ENCODE measurements at regions not wholly inside any gene's neighbourhood (a gene's known extent, or its start where the extent isn't known, plus 50 kb on each side); places are given as distances from the start of the nearest gene placed in this dataset.

DNA sequence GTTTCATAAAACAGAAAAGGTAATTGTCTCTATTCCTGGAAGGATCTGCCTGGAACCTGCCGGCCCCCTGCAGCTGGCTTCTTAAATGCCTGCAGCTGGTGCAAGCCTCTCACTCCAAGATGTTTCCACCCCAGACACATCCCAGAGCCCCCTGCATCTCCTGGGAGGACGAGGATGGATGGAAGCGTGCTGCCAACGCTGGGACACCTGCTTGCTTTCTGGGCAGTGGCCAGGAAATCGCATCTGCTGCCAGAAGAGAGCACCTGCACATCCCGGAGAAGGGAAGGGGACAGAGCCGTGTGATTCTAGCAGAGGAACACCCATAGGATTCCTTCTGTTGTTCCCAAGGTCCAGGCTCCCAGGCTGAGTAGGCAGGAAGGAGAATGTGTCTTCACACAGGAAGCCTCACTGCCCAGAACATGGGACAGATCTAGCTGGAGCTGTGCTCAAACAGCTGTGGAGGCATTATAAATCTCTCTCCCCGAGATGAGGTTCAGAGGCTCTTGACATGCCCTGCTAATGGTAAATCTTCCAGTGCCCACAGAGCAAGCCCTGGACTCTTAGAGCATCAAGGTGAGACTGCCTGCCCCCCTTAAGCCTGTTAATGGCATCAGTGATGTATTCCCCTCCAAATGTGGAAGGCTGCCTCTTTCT, 138.8 kb upstream of the MAP1LC3B2 start:
- Mint-ChIP-seq H3K27ac (ENCODE audit: unreplicated experiment) (peak overlapping the region; percentile 45), H3K36me3 (ENCODE audit: unreplicated experiment) (no peaks in the 10 kb centered on the region), H3K9me3 (ENCODE audit: unreplicated experiment) (peaks cover 3% of the 10 kb centered on the region), H3K4me1 (ENCODE audit: low read depth, unreplicated experiment) (peaks cover 3% of the 10 kb centered on the region), H3K27me3 (ENCODE audit: unreplicated experiment) (peaks cover 3% of the 10 kb centered on the region), H3K4me3 (ENCODE audit: unreplicated experiment) (no peak overlapping the region)
- DNase-seq, result peak; percentile 47
- TF ChIP-seq, protein P1, sequence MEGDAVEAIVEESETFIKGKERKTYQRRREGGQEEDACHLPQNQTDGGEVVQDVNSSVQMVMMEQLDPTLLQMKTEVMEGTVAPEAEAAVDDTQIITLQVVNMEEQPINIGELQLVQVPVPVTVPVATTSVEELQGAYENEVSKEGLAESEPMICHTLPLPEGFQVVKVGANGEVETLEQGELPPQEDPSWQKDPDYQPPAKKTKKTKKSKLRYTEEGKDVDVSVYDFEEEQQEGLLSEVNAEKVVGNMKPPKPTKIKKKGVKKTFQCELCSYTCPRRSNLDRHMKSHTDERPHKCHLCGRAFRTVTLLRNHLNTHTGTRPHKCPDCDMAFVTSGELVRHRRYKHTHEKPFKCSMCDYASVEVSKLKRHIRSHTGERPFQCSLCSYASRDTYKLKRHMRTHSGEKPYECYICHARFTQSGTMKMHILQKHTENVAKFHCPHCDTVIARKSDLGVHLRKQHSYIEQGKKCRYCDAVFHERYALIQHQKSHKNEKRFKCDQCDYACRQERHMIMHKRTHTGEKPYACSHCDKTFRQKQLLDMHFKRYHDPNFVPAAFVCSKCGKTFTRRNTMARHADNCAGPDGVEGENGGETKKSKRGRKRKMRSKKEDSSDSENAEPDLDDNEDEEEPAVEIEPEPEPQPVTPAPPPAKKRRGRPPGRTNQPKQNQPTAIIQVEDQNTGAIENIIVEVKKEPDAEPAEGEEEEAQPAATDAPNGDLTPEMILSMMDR (IDR thresholded peaks at IDR 0.05; ENCODE audit: partially characterized antibody, unreplicated experiment), result no peak

DNA sequence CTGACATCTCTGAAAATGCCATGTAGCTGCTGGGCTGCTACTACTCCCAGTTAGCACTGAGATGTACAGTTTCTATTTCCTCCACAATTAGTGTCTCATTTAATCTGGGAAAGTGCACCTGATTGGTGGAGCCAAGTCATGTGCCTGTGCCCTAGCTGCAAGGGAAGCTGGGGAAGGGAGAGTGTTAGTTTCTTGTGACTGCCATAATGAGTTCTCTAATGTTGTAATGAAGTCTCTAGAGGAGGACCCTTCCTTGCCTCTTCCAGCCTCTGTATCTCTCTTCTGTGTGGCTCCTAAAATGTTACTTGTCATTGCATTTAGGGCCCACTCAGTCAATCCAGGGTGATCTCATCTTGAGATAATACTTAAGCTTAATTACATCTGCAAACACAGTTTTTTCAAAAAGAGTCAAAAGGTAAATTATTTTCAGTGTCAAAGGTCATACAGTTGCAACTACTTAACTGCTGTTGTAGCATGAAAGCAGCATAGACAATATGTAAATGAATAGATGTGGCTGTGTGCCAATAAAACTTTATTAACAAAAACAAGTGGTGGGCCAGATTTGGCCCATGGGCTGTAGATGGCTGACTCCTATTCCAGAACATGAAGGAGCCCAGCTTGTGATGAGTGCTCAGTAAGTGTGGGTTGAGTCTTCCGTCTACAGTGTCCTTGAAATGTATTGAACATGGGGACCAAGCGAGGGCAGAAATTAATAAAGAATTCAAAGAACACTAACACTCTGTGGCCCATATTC, 137.2 kb upstream of the MAP1LC3B2 start:
- no peak overlapping the region for H3K27ac Mint-ChIP-seq (ENCODE audit: unreplicated experiment)
- H3K4me3 Mint-ChIP-seq (ENCODE audit: unreplicated experiment), result no peak overlapping the region
- H3K9me3 Mint-ChIP-seq (ENCODE audit: unreplicated experiment), result peaks cover 5% of the 10 kb centered on the region
- H3K36me3 Mint-ChIP-seq (ENCODE audit: unreplicated experiment), result no peaks in the 10 kb centered on the region
- H3K27me3 Mint-ChIP-seq (ENCODE audit: unreplicated experiment), result peaks cover 3% of the 10 kb centered on the region
- TF ChIP-seq, protein P1 (IDR thresholded peaks at IDR 0.05; ENCODE audit: partially characterized antibody, unreplicated experiment), result no peak
- H3K4me1 Mint-ChIP-seq (ENCODE audit: low read depth, unreplicated experiment), result peaks cover 3% of the 10 kb centered on the region
- no peak for DNase-seq

- H3K4me1 Mint-ChIP-seq (ENCODE audit: low read depth, unreplicated experiment), result peaks cover 8% of the 10 kb centered on the region
- TF ChIP-seq, protein P1 (IDR thresholded peaks at IDR 0.05; ENCODE audit: partially characterized antibody, unreplicated experiment), result no peak
- H3K36me3 Mint-ChIP-seq (ENCODE audit: unreplicated experiment), result no peaks in the 10 kb centered on the region
- no peak for DNase-seq
- H3K9me3 Mint-ChIP-seq (ENCODE audit: unreplicated experiment), result peaks cover 5% of the 10 kb centered on the region
- no peak overlapping the region for H3K4me3 Mint-ChIP-seq (ENCODE audit: unreplicated experiment)
- no peak overlapping the region for H3K27ac Mint-ChIP-seq (ENCODE audit: unreplicated experiment)
- H3K27me3 Mint-ChIP-seq (ENCODE audit: unreplicated experiment), result peaks cover 3% of the 10 kb centered on the region
Measured at GRCh38 chr12:116423094-116423493, 136.1 kb upstream of the MAP1LC3B2 start.

DNA sequence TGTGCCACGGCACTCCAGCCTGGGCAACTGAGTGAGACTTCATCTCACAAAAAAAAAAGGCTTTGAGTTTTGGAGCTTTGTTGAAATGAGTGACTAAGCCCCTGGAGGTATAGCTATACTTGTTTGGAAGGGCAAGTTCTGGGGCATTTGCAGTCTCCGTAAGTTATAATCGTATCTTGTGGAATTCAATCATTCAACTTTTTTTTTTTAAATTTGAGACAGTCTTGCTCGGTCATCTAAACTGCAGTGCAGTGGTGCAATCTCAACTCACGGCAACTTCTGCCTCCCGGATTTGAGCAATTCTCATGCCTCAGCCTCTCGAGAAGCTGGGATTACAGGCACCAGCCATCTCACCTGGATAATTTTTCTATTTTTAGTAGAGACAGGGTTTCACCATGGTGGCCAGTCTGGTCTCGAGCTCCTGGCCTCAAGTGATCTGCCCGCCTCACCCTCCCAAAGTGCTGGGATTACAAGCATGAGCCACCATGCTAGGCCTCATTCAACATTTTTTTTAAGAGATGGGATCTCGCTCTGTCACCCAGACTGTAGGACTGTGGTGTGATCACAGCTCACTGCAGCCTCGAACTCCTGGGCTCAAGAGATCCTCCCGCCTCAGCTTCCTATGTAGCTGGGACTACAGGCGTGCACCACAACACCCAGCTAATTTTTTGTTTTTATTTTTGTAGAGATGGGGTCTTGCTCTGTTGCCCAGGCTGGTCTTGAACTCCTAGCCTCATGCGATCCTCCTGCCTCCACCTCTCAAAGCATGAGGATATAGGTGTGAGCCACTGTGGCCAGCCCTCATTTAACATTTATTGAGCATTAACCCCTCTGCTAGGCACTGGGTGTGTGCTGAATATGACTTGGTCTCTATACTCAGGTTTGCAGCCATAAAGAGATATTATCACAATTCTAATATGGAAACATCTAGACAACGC, 133.7 kb upstream of the MAP1LC3B2 start:
- TF ChIP-seq, protein P1 (IDR thresholded peaks at IDR 0.05; ENCODE audit: partially characterized antibody, unreplicated experiment), result no peak
- peaks cover 2% of the 10 kb centered on the region for H3K9me3 Mint-ChIP-seq (ENCODE audit: unreplicated experiment)
- no peak overlapping the region for H3K4me3 Mint-ChIP-seq (ENCODE audit: unreplicated experiment)
- no peak overlapping the region for H3K27ac Mint-ChIP-seq (ENCODE audit: unreplicated experiment)
- H3K27me3 Mint-ChIP-seq (ENCODE audit: unreplicated experiment), result peaks cover 4% of the 10 kb centered on the region
- no peak for DNase-seq
- H3K36me3 Mint-ChIP-seq (ENCODE audit: unreplicated experiment), result no peaks in the 10 kb centered on the region
- H3K4me1 Mint-ChIP-seq (ENCODE audit: low read depth, unreplicated experiment), result peaks cover 4% of the 10 kb centered on the region

All from glutamatergic neuron (in vitro differentiated cells).